Fibroblast of pulmonary artery (primary cell): ENCODE measurements at regions not wholly inside any gene's neighbourhood (a gene's known extent, or its start where the extent isn't known, plus 50 kb on each side); places are given as distances from the start of the nearest gene placed in this dataset.

Source experiments
- DNase-seq: peaks from one replicate; pipeline ENCODE4 v3.0.0-alpha.2; 2010; ENCODE audit warnings: low read depth
- H3K4me3 ChIP-seq: replicated peaks from 2 replicates; pipeline ENCODE4 v1.5.1; 2011; ENCODE audit warnings: low read depth, mild to moderate bottlenecking, control low read depth, low read length, moderate library complexity
- CTCF ChIP-seq: IDR thresholded peaks from 2 replicates; pipeline ENCODE4 v1.5.1; 2011; ENCODE audit warnings: mild to moderate bottlenecking, control low read depth, low read length, inconsistent platforms; ENCODE audit errors: missing control alignments

- DNase-seq: no peak
- TF ChIP-seq CTCF: no peak
- no peak overlapping the region for H3K4me3 ChIP-seq
Measured at GRCh38 chr2:100222844-100223243, 80.5 kb upstream of the AFF3 start.

- H3K4me3 ChIP-seq: no peak overlapping the region
- no peak for TF ChIP-seq CTCF
- DNase-seq: no peak
Measured at GRCh38 chr2:100218552-100218951, 76.2 kb upstream of the AFF3 start.

DNA sequence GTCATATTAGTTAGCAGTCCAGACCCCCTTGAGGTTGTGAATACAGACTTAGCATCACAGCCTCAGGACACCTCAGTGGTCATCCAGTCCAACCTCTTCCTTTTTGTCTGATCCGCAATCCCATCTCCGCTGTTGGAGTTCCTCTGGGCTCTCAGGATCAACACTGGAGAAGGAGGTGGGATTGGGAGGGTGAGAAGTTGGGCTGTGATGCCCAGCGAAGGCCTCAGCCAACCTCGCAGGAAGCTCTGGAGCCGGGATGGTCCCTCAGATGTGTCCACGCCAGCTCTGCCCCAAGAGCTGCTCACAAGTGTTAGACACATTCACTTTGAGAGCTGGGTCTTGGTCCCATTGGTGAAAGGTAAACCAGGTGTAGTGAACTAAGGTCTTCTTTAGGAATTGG, 74.9 kb upstream of the AFF3 start:
- H3K4me3 ChIP-seq: no peak overlapping the region
- no peak for DNase-seq
- no peak for TF ChIP-seq CTCF

DNA sequence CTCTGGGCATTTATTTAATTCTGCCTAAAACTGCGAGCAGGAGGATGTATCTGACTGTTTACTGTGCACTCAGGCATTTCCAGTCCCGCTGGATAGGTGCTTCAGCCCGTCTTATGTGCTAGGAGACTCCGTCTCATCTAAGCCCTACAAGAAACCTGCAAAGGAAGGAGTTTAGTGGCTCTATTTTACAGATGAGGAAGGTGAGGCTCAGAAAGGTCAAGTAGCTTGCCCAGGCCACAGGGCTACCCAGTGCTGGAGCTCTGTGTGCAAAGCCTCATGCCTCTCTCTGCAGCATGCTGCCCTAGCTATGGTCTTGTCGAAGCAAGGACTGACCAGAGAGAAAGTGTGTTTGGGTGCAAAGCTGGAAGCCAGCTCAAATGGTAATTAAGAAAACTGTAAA, 73.6 kb upstream of the AFF3 start:
- no peak overlapping the region for H3K4me3 ChIP-seq
- no peak for TF ChIP-seq CTCF
- DNase-seq: no peak

DNA sequence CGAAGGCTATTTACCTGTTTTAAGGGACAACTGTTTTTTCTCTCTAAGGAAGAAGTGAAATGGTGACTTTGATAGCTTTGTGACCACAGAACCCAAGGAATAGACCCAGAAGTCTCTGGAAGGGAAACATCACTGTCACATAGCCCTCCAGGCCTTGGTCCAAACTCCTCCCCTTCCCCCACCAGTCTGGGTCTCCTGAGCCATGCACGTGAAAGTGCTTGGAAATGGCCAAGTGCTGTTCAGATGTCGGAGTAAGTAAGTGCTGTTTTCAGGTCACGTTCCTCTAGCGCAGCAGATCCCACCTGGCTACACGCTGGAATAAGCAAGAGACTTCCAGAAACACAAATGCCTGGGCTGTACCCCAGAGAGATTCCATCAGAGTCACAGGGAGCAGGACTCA, 73.0 kb upstream of the AFF3 start:
- DNase-seq: no peak
- no peak overlapping the region for H3K4me3 ChIP-seq
- TF ChIP-seq CTCF: no peak

GRCh38 chr2:100214265-100214971, 72.0 kb upstream of the AFF3 start:
- no peak for DNase-seq
- TF ChIP-seq CTCF: no peak
- H3K4me3 ChIP-seq: no peak overlapping the region

- H3K4me3 ChIP-seq: no peak overlapping the region
- DNase-seq: no peak
- TF ChIP-seq CTCF: no peak
Measured at GRCh38 chr2:100213595-100213994, 71.2 kb upstream of the AFF3 start.
